ENCODE measurements at regions not wholly inside any gene's neighbourhood (a gene's known extent, or its start where the extent isn't known, plus 50 kb on each side); places are given as distances from the start of the nearest gene placed in this dataset.
"Not testable (repeated sequence)": the region's sequence is repeated elsewhere in the genome, so short reads cannot be mapped to it uniquely, and the experiment has no call there.

DNA sequence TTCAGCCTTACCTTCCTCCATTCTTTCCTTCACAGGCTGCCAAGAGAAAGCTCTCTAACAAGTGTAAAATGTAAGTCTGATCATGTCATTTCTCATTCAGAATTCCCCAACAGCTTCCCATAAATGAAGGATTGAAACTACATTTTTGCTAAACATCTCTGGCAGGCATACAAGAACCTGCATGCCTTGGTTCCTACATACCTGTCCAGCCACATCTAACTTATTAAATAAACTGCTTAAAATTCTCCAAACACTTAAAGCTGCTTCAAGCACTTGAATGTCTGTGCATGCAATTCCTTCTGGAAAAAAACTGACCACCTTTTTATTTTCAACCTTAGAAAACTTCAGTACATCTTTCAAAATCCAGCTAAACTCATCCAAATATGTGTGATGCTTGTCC, 84.4 kb upstream of the DCN start:
- FAIRE-seq (no peak), DNase-seq (ENCODE audit: insufficient read length, low spot score) (no peak)
- no peak for TF ChIP-seq POLR2A (IDR thresholded peaks at IDR 0.05; ENCODE audit: low read depth, low read length)

DNA sequence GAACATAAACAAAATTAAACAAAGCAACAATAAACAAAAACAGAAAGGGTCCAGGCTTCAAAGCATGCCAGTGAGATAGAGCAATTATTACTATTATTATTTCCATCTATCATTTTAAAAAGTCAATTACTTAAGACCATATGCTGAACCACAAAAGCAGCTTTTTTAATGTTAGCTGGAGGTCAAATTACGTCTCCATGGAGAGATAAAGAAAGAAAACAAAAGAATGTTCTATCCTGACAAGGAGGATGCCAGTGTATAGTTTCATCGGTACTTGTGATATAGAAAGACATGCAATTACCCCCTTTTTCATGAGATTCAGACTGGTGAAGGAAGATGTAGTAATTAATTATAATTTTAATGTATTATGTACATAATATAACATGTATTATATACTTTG, 81.6 kb upstream of the DCN start:
- no peak for FAIRE-seq

DNA sequence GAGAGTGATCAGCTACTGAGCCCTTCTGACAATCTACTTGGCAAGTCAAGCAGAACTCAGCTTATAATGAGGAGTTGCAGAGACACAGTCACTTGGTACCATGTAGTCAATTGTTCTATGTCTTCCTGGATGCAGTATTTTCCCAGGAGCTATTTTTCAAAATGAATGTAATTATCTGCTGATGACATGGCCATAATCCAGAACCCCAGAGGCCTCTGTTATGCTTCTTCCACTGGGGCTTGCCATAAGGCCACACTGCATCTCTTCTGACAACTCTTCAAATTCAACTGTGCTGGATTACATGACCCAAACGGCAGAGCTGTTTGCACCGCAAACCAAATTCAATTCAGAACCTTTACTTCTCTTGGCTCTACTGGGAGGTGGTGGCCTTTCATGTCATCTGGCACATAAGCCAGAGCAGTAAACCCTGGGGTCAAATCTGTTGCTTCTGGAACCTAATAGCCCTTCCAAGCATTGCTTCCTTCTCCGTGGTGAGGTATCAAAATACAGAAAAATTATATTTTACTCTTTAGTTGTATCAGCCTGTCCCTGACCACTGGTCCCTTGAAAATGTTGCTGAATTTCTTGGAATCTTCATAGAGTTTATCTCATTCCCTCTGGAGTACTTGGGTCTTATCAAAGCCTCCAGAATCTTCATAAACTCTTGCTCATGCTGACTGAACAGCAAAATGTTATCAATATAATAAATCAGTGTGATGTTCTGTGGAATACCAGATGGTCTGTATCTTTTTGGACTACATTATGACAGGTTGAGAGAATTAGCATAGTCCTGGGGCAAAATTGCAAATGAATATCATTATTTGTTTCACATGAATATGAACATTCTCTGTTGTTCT, 79.4 kb upstream of the DCN start:
- FAIRE-seq (no peak), DNase-seq (ENCODE audit: insufficient read length, low spot score) (no peak)
- TF ChIP-seq POLR2A (IDR thresholded peaks at IDR 0.05; ENCODE audit: low read depth, low read length) = no peak

More for the DNA sequence above, 81.6 kb upstream of the DCN start:
- no peak for TF ChIP-seq POLR2A (IDR thresholded peaks at IDR 0.05; ENCODE audit: low read depth, low read length)
- DNase-seq (ENCODE audit: insufficient read length, low spot score) = no peak

DNA sequence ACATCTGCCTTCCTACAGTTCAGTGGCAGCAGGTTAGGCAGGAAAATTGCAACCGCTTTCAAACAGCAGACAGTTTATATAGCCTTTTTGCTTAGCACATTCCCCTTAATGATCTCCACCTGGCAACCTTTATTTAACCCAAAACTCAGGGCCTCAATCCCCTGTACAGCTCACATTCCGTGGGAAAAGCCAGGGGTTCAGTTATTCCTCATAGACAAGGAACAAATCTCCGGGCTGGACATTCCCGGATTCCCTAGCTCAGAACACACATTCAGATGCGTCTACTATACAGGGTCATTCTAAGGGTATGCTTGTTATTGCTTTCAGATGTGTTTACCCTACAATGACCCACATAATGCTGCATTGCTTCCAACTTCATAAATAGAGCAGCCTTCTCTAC, 73.8 kb upstream of the DCN start:
- no peak for DNase-seq (ENCODE audit: insufficient read length, low spot score)
- TF ChIP-seq POLR2A (IDR thresholded peaks at IDR 0.05; ENCODE audit: low read depth, low read length) = no peak
- no peak for FAIRE-seq

DNA sequence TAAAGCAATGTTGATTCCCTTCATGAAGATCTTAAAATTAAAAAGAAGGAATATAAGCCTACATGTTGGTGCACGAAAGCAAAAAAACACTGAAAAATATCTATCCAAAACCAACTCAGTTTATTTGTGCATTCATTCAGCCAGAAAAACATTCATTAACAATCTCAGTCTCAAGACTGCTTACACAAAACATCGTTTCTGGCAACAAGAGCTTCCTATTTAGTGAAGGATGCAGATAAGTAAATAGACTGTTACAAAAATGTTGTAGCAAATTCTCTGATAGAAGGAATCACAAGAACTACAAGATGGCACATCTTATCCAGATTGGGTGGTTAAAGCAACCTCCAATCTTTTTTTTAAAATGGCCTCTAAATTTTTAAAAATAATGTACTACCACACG, 69.7 kb upstream of the DCN start:
- FAIRE-seq (no peak), DNase-seq (ENCODE audit: insufficient read length, low spot score) (no peak)
- no peak for TF ChIP-seq POLR2A (IDR thresholded peaks at IDR 0.05; ENCODE audit: low read depth, low read length)

DNA sequence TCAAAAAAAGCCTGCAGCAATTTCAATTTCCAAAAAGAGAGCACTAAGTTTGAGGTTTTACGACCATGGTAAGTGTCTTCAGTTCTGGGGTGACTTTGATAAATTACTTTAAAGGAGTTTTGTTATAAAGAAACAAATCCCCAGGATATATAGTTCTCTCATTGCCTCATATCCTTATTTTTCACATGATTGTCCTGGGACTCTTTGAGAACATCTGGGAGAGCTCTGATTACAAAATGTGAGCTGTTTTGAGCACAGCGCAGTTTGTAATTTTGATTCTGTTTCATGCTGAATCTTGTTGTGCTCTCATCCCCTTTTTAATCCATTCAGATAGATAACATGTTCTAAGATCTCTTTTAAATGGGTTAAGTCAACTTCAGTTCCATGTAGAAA, 67.7 kb upstream of the DCN start:
- DNase-seq (ENCODE audit: insufficient read length, low spot score) (no peak), FAIRE-seq (no peak)
- TF ChIP-seq POLR2A (IDR thresholded peaks at IDR 0.05; ENCODE audit: low read depth, low read length) = no peak

DNA sequence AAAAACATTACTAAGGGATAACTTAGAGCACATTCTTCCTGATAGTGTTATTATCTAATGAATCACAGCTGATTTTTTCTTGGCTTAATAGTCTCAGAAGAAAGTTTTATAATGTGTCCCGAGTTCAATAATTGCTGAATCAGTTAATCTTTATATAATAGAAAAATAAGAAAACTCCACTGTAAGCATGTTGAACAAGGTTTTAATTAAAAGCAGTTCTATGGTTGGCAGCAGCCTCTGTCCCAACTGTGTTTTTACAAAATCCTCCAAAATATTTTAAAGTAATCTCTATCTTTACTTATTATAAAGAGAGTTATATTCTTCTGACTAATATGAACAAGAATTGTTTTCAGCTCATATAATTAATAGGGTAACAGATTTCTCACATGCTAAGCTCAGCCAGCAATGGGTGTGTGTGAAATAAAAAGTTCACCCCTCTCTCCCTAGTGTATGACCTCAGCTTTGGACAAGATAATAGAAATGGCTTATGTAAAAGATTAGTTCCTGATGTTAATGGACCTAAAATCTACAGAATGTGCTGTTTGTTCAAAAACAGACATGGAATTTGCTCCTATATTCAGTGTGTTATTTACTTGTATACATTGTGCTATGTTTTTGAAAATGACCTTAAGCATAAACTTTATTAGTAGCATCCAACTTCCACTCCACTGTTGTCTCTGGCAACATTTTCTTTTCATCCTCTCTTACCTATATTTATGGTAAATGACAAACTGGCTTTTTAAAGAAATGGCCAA, 67.1 kb upstream of the DCN start:
- FAIRE-seq (no peak), DNase-seq (ENCODE audit: insufficient read length, low spot score) (no peak)
- no peak for TF ChIP-seq POLR2A (IDR thresholded peaks at IDR 0.05; ENCODE audit: low read depth, low read length)

DNA sequence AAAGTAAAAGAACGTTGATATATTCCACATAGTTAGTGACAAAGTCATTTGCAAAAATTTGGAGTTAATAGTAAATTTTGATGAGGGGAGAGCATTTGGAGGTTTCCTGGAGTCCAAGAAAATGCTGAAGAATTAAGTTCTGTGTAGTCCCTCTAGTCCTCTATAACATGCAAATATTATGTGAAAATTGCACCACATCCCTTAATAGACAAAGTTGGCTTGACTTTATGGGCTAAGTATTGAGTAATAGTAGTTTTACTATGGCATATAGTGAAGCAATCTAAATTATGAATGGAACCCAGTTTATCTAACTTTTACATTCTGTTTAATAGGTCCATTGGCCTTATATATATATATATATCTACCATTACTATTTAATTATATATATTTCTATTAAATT, 66.4 kb upstream of the DCN start:
- no peak for TF ChIP-seq POLR2A (IDR thresholded peaks at IDR 0.05; ENCODE audit: low read depth, low read length)
- FAIRE-seq = no peak

DNA sequence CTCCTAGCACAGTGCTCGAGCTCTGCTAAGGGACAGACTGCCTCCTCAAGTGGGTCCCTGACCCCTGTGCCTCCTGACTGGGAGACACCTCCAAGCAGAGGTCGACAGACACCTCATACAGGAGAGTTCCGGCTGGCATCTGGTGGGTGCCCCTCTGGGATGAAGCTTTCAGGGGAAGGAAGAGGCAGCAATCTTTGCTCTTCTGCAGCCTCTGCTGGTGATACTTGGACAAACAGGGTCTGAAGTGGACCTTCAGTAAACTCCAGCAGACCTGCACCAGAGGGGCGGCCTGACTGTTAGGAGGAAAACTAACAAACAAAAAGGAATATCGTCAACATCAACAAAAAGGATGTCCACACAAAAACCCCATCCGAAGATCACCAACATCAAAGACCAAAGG, 60.6 kb upstream of the DCN start:
- not testable (repeated sequence) for DNase-seq (ENCODE audit: insufficient read length, low spot score); FAIRE-seq

More for the DNA sequence above, 66.4 kb upstream of the DCN start:
- DNase-seq (ENCODE audit: insufficient read length, low spot score) = no peak

DNA sequence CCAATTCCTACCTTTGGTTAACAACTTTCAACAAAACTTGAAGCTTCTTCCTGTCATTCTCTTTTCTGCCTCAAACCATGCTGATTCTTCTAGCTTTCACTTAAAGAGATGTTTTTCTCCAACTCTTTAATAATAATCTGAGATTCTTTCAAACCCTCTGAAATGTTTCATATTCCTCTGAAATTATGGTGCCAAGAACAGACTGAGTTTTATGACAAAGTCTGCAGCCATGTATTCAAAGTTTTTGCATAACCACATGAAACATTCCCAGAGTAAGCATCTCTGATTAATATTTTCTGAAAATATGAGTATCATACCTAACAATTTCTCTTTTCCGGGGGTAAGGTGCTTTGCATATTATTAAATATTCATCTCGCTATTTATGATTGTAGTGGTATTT, 59.1 kb upstream of the DCN start:
- DNase-seq (ENCODE audit: insufficient read length, low spot score) (no peak), FAIRE-seq (no peak)
- no peak for TF ChIP-seq POLR2A (IDR thresholded peaks at IDR 0.05; ENCODE audit: low read depth, low read length)

DNA sequence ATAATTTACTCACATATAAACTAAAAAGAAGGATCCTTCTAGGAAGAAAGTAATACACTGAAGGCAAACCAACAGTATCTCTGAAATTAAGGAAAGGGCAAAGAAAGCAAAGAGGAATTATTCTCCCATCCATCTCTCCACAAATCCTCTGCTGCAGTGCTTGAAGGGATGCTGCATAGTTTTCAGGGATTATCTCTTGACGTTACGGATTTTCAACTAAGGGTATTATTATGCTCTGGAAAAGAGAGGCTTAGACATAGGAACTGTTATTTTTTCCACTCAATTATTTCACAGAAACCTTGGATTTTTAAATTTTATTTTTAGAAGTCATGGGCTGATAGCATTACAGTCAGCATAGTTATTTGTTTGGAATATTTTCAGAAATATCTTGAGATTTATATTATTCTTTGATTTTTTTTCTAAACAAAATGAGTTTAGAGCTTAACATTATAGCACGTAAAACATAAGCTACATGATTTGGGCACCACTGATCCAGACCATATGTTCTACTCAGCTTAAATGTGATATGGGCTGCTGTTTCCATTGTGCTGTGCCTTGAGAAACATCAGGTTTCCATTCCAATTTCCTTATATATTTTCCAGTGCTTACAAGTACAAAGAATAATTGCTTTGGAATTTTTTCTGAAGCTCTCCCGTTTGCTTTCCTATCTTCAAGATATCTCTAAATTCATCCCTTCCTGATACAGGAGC, 57.9 kb upstream of the DCN start:
- FAIRE-seq (no peak), DNase-seq (ENCODE audit: insufficient read length, low spot score) (no peak)
- TF ChIP-seq POLR2A (IDR thresholded peaks at IDR 0.05; ENCODE audit: low read depth, low read length) = no peak

DNA sequence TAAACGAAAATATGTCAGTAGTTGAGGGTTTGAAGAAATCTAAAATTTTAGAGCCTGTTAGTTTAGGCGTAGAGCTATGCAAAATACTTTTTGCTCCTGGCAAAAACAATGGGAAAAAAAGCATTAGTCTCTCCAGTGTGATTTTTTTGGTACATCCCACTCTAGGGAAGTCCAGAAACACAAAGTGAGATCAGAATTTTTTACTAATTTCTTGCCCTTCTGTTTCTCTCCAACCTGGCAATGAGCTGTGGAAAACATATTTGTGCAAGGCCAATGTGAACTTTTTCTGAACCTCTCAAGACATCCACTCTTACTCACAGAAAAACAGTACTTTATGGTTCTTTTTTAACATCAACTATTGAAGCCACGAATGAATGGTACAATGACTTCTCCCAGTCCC, 56.9 kb upstream of the DCN start:
- DNase-seq (ENCODE audit: insufficient read length, low spot score) (no peak), FAIRE-seq (no peak)
- TF ChIP-seq POLR2A (IDR thresholded peaks at IDR 0.05; ENCODE audit: low read depth, low read length) = no peak

Measured in H54 (cell line).